GM19025 (cell line): ENCODE measurements at regions not wholly inside any gene's neighbourhood (a gene's known extent, or its start where the extent isn't known, plus 50 kb on each side); places are given as distances from the start of the nearest gene placed in this dataset.

Source experiments
- ATAC-seq: cut with Tn5 transposase; IDR thresholded peaks from one replicate; pipeline ENCODE4 v1.9.1; 2021; ENCODE audit warnings: mild to moderate bottlenecking, low read depth, moderate library complexity; ENCODE audit not compliant: unreplicated experiment

- no peak for ATAC-seq
Observed at GRCh38 chr5:5828619-5829018, 406.1 kb downstream of the ICE1 start.

DNA sequence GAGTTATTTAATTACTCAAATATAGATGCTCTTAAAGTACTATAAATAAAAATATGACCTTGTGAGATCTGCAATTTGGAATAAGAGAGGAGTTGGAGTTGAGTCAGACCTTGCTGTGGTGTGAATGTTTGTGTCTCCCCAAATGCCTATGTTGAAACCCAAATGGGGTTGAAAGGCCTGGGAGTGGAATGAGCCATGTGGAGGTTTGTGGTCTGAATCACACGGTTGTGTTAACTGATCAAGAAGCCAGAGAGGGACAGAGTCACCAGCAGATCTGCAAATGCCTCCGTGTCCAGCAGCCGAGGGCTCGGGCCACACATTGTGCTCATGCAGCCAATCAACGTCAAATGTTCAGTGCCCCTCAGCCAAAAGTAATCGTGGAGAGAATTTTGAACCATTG, 404.4 kb downstream of the ICE1 start:
- ATAC-seq: no peak

DNA sequence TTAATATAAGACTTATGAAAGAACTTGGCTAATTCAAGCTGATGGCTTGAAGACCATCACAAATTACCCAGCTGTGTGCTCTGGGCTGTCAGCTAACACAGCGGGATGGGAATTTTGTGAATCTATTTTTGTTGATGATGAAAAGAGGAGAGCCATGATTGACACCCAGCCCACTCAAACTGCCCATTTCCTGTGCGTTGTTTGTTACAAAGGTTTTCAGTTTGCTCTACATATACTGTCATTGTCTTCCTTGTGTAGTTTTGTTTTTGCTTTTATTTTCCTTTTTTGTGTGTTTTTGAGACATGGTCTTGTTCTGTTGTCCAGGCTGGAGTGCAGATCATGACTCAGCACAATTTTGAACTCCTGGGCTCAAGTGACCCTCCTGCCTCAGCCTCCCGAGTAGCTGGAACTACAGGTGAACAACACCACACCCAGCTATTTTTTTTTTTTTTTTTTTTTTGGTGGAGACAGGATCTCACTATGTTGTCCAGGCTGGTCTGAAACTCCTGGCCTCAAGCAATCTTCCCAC, 400.3 kb downstream of the ICE1 start:
- no peak for ATAC-seq

DNA sequence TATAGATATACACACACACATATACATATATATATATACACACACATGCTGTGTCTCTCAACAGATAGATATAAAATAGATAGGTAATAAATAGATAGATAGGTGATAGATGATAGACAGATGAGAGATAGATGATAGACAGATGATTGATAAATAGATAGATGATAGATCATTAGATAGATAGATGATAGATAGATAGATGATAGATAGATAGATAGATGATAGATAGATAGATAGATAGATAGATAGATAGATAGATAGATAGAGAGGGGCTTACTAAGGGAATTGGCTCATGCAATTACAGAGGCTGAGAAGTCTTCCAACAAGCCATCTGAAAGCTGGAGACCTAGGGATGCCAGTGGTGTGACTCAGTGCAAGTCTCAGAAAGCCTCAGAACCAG, 394.5 kb downstream of the ICE1 start:
- no peak for ATAC-seq

DNA sequence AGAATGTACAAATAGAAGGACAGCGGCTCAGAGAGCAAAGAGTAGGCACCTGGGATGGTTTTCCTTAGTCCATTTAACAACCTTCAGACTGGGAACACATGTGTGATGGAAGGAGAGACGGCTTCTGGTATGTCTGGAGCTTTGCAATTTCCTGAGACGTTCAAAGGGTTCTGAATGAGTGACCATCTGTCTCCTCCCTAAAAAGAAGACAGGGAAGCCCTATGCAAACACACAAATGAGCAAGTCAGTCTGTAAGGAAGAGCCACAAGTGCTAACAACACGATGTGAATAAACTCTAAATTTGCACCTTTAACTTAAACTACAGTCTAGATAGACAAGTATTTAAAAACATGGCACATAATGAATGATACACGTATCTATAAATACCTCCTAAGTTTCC, 391.0 kb downstream of the ICE1 start:
- ATAC-seq: no peak

GRCh38 chr5:5810461-5810860, 388.0 kb downstream of the ICE1 start:
- no peak for ATAC-seq

DNA sequence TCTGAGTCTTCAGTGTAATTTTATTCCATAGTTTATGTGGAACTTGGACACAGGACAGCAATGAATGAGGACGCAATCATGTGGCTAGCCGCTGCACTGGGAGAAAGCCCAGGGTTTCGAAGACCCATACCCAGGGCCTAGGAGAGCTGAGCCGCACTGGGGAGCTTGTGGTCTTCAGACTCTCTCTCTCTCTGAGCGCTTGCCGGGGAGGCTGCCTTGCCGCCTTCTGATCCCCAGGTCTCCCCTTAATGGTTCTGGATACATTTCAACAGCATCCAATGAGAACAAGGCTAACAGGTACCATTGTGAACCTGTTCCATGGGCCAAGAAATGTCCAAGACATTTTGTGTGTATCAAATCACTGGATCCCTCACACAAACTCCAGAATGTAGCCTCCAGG, 383.4 kb downstream of the ICE1 start:
- ATAC-seq: no peak

DNA sequence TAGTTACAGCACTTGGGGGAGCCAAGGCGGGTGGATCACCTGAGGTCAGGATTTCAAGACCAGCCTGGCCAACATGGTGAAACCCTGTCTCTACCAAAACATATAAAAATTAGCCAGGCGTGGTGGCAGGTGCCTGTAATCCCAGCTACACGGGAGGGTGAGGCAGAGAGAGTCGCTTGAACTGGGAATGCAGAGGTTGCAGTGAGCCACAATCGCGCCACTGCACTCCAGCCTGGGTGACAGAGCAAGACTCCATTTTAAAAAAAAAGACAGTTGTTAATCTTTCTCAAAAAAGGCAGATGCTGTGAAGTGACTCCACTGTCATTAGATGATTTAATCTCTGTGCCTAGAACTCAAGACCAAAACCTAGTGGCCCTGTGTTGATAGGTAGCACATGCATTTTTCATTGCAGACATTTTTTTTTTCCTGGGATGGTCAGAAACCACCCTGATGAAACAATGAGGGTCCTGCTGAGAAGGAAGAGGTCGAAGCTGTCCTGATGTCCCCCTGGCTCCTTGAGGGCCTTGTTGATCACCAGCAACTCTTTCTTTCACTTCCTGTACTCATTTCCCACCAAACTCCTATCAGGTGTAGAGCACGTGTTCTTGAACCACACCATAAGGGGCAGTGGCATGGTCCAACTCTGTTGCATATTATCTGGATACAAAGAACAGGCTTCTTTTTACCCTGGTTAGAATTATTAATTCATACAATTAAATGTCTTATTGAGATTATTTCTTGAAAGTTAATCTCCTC, 382.2 kb downstream of the ICE1 start:
- ATAC-seq: no peak

- no peak for ATAC-seq
Observed at GRCh38 chr5:5800801-5801761, 378.6 kb downstream of the ICE1 start.

DNA sequence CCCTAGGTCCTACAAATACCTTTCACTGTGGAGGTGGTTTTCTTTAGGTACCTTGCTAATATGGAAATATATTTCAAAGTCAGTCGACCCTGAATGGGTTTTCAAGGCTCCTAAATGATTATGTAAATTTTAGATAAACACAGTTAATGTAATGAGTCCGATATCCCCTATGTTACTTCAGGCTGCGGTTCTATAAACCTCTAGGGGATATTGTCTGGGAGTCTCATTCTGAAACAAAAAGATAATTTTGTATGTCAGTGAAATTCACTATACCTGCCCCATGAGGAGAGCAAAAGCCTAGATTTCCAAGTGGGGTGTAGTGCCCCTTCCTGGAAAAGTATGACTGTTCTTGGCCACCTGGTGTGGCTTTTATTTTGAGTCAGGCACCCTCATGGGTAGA, 377.3 kb downstream of the ICE1 start:
- no peak for ATAC-seq

- no peak for ATAC-seq
Observed at GRCh38 chr5:5799229-5799628, 376.8 kb downstream of the ICE1 start.

DNA sequence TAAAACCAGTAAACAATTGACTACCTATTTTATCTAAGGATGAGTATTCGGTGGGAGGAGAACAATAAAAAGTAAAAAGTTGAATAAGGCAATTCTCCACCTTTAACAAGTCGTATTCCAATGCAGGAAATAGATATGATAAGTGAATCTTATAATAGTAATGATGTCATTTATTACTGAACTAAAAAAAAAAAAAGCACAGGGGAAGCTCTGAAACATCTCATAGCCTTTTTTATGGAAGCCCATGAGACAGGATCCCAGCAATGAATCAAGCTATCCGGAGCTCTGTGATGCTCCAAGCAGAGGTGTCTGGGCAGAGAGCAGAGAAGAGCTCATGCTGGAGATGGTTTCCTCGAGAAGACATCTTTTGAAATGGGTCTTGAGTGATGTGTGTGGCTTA, 376.0 kb downstream of the ICE1 start:
- no peak for ATAC-seq

DNA sequence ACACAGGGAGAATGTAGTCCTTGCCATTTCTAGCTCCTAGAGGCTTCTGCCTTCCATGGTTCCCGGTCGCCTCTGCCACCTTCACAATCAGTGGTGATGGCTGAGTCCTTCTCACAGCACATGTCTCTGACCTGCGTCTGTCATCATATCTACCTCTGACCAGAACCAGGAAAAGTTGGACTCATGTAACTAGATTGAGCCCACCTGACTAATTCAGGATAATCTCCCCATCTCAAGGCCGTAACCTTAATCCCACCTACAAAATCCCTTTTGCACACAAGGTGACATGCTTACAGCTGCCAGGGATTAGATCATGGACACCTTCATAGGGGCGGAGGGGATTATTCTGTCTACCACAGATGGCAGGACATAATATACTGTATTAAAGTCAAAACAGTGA, 375.6 kb downstream of the ICE1 start:
- no peak for ATAC-seq

- ATAC-seq: no peak
Observed at GRCh38 chr5:5795074-5795771, 372.7 kb downstream of the ICE1 start.

DNA sequence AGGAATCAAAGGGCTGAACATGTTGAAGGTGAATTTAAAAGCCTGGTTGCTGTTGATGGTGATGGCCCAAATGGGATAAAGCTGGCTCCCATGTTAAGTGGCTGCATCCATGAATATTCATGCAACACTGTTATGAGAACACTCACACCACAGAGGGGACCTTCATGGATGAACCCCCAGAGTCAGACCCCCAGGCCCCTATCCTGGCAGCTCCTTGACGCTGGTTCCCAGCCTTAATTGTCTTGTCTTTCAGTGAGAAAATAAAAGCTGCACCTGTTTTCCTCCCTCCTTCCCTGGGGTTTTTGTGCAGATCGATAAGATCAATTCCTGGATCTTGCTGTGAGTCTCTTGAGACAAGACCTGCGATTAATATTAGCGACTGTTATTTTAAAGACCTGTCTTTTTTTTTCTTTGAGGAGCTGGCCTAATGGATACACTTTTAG, 371.7 kb downstream of the ICE1 start:
- ATAC-seq: no peak

- no peak for ATAC-seq
Observed at GRCh38 chr5:5793242-5794117, 371.0 kb downstream of the ICE1 start.

- no peak for ATAC-seq
Observed at GRCh38 chr5:5792106-5792505, 369.6 kb downstream of the ICE1 start.

DNA sequence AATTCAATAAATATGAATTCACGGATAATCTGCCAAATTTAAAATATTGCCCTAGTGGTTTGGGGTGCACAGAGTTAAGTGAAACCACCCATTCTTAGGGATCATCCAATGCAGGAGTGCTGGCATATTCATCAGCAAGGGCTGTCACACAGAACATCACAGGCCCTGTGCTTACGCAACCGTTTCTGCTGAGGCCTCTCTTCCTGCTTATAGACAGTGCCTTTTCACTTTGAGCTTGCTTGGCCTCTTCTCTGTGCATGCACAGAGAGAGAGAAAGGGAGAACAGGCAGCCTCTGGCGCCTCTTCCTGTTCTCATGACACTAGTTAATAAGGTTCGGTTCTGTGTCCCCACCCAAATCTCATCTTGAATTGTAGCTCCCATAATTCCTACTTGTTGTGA, 366.3 kb downstream of the ICE1 start:
- ATAC-seq: no peak

- no peak for ATAC-seq
Observed at GRCh38 chr5:5787373-5787772, 364.9 kb downstream of the ICE1 start.

GRCh38 chr5:5784101-5784500, 361.6 kb downstream of the ICE1 start:
- ATAC-seq: no peak
